HS-5 (cell line): ENCODE measurements at regions not wholly inside any gene's neighbourhood (a gene's known extent, or its start where the extent isn't known, plus 50 kb on each side); places are given as distances from the start of the nearest gene placed in this dataset.

ENCODE experiments used
- DNase-seq: peaks from one replicate; pipeline ENCODE4 v3.0.0-alpha.2; 2012; ENCODE audit warnings: low read depth

GRCh38 chr12:81957631-81958030 is 198.5 kb upstream of the PPFIA2 start:
- peak; percentile 71 for DNase-seq

- no peak for DNase-seq
Observed at GRCh38 chr12:81956468-81956860, 197.3 kb upstream of the PPFIA2 start.

- DNase-seq: no peak
Observed at GRCh38 chr12:81953541-81953940, 194.4 kb upstream of the PPFIA2 start.

- DNase-seq: no peak
Observed at GRCh38 chr12:81950871-81951270, 191.7 kb upstream of the PPFIA2 start.

GRCh38 chr12:81949841-81950308 is 190.7 kb upstream of the PPFIA2 start:
- DNase-seq: no peak

GRCh38 chr12:81949416-81949815 is 190.3 kb upstream of the PPFIA2 start:
- DNase-seq: no peak

GRCh38 chr12:81944886-81945285 is 185.7 kb upstream of the PPFIA2 start:
- DNase-seq: no peak

- DNase-seq: no peak
Observed at GRCh38 chr12:81942594-81942993, 183.4 kb upstream of the PPFIA2 start.

GRCh38 chr12:81930037-81930436 is 170.9 kb upstream of the PPFIA2 start:
- DNase-seq: no peak

- DNase-seq: no peak
Observed at GRCh38 chr12:81896771-81897170, 137.6 kb upstream of the PPFIA2 start.

GRCh38 chr12:81888961-81889360 is 129.8 kb upstream of the PPFIA2 start:
- DNase-seq: no peak

GRCh38 chr12:81888106-81888740 is 129.1 kb upstream of the PPFIA2 start:
- peak; percentile 50 for DNase-seq

- no peak for DNase-seq
Observed at GRCh38 chr12:81874586-81874985, 115.4 kb upstream of the PPFIA2 start.

- DNase-seq: no peak
Observed at GRCh38 chr12:81874166-81874565, 115.0 kb upstream of the PPFIA2 start.

GRCh38 chr12:81872400-81872799 is 113.2 kb upstream of the PPFIA2 start:
- DNase-seq: no peak

GRCh38 chr12:81866081-81866480 is 106.9 kb upstream of the PPFIA2 start:
- no peak for DNase-seq

- no peak for DNase-seq
Observed at GRCh38 chr12:81863406-81863805, 104.3 kb upstream of the PPFIA2 start.

GRCh38 chr12:81859521-81859920 is 100.4 kb upstream of the PPFIA2 start:
- DNase-seq: no peak

- no peak for DNase-seq
Observed at GRCh38 chr12:81843599-81843998, 84.4 kb upstream of the PPFIA2 start.

GRCh38 chr12:81835783-81836182 is 76.6 kb upstream of the PPFIA2 start:
- DNase-seq: no peak

GRCh38 chr12:81819991-81820633 is 61.0 kb upstream of the PPFIA2 start:
- DNase-seq: peak; percentile 69

GRCh38 chr12:81815611-81816010 is 56.5 kb upstream of the PPFIA2 start:
- no peak for DNase-seq

- no peak for DNase-seq
Observed at GRCh38 chr12:81811778-81812125, 52.6 kb upstream of the PPFIA2 start.
